LNCAP (cell line): ENCODE measurements at regions not wholly inside any gene's neighbourhood (a gene's known extent, or its start where the extent isn't known, plus 50 kb on each side); places are given as distances from the start of the nearest gene placed in this dataset.

ENCODE experiments used
- TF ChIP-seq, protein P1 (sequence below): fragments of 450-650 bp; IDR thresholded peaks from 2 replicates; pipeline ENCODE4 v1.5.1; 2017; ENCODE audit warnings: mild to moderate bottlenecking

DNA sequence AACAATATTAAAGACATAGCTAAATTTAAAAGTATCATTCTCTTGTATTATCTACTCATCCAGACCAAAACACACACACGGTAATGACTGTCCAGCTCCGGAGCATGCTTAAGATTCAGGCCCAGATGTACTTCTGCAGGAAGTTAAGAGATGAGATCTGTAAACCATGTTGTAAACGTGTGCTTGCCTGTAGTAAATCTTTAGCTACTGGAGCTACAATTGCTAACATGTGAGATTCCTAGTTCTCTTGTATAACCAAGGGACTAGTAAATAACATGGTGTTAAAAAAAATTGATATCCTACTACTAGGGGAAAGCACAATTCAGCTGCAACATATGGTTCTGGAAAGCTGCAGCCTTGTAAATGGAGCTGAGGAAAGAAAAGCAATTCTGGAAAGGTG lies 651.7 kb upstream of the CCDC54 start:
- TF ChIP-seq, protein P1, sequence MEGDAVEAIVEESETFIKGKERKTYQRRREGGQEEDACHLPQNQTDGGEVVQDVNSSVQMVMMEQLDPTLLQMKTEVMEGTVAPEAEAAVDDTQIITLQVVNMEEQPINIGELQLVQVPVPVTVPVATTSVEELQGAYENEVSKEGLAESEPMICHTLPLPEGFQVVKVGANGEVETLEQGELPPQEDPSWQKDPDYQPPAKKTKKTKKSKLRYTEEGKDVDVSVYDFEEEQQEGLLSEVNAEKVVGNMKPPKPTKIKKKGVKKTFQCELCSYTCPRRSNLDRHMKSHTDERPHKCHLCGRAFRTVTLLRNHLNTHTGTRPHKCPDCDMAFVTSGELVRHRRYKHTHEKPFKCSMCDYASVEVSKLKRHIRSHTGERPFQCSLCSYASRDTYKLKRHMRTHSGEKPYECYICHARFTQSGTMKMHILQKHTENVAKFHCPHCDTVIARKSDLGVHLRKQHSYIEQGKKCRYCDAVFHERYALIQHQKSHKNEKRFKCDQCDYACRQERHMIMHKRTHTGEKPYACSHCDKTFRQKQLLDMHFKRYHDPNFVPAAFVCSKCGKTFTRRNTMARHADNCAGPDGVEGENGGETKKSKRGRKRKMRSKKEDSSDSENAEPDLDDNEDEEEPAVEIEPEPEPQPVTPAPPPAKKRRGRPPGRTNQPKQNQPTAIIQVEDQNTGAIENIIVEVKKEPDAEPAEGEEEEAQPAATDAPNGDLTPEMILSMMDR = no peak

DNA sequence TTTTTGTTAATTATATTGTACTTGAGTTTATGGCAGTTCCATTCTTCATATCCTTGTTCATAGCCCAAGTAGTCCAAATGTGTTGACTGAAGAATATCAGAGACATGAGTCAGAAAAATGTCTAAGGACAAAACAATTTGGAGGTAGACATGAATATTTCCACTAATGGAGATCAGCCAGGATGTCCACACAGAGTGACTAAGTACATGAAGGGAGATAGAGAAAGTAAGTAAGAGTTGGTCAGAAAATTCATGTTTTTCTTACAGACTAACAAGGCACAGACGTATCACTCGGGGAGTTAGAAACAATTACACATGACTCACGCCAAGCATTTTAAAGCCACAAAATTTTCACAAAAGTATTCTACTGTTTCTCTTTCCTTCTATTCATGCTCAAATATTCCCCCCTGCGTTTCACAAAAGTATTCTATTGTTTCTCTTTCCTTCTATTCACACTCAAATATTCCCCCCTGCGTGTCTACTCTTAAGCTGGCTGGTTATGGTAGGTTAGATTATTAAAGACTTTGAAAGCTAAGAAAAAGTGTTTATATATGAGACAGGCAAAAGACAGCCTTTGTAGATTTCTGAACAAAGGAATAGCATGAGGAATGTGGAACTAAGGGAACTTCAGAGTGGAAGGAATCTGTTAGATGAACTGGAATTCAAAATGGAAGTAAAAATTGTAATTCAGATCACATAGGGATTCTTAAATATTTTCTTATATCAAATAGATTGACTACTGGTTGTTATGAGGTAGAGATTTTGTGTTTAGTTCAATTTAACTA lies 648.7 kb upstream of the CCDC54 start:
- TF ChIP-seq, protein P1 = no peak

DNA sequence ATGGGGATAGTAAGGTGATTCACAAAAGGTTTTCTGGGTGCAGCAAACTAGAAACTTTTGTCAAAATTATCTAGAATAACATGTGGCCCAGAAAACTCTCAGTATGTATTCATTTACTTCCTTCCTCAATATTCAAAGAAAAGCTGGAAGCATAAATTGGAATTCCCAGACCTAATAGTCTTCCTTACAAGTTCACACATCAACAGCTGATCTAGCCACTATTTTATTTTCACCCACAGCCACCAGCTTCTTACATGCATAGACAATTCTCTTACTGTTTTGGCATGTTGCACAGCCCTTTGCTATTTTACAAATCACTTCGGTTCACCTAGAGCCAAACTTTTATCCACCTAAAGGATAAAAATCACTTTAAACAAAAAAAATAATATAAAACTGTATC lies 647.8 kb upstream of the CCDC54 start:
- TF ChIP-seq, protein P1 = no peak

DNA sequence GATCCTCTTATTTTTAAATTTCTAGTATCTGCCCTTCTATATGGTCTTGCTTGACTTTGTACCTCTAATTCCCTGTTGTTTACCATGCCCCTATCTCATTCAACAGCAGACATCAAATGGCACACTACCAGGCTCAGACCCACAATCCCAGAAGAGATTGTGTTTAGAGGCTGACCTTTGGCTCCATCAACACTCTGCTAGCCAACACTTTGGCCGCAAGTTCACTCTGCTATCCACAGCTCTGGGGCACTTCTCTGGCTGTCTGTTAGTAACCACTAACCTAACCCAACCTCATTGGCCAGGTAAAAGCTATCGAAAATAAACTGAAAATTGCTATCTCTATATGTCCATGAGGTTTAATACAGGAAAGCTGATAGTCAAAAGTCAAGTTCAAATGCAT lies 646.0 kb upstream of the CCDC54 start:
- TF ChIP-seq, protein P1 = no peak

DNA sequence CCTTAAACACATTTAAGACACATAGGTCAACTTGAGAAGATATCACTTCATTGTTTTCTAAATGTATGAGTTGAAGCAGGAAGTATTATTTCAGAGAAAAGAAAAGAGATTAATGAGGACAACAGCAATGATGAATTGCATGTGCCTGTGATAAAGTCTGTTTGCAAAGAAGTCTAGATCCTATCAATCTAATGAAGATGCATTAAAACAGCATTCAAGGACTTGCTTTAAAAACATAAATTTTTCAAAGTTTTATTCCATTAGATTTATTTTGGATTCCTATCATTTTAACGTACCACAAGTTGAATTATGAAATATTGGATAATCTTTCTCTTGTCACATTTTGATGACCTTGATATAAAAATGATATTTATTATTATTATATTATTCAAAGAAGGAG lies 642.5 kb upstream of the CCDC54 start:
- TF ChIP-seq, protein P1 = no peak

DNA sequence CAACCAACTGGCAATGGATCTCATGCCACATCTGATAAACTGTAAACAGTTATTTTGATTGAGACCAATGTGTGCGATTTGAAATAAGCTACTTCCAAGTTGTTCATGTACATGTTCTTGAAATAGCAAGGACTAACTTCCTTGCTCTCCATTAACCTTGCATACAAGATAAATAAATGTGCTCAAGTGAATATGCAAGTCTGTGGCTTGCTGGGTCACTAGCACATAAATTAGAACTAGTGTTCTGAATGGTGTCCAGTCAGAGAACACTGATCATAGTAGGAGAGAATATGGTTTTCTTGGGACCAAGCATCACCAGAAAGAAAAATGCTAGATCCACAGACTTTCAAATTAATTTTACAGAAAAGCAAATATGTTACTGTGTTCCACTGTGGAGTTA lies 640.0 kb upstream of the CCDC54 start:
- TF ChIP-seq, protein P1 = no peak

DNA sequence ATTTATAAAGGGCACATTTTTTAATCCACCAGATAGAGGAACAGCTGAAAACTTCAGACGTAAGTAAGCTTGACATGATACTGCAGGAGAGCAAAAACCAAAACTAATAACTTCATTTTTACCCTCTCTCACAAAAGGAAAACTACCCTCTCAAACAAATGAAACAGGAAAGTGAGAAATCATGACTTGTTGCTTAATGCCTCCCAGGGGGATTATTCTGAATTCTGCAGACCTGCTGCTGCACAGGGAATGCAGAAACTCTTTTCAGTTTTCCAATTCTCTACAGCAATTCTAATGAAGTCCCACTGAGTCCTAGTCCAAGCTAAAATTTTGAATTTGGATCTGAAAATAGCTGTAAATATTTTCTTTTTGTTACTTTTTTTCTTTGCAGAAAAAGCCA lies 637.1 kb upstream of the CCDC54 start:
- TF ChIP-seq, protein P1 = no peak
